Neural progenitor cell (in vitro differentiated cells): ENCODE measurements at regions not wholly inside any gene's neighbourhood (a gene's known extent, or its start where the extent isn't known, plus 50 kb on each side); places are given as distances from the start of the nearest gene placed in this dataset.

Experiments used
- DNase-seq: peaks from one replicate; pipeline ENCODE4 v3.0.0-alpha.2; 2016; ENCODE audit warnings: low spot score
- H2AFZ ChIP-seq: fragments of 200-600 bp; sonication (generic); replicated peaks from 2 replicates; pipeline ENCODE4 v1.6.1; 2016; ENCODE audit warnings: antibody characterized with exemption
- H3F3A ChIP-seq: fragments of 200-600 bp; sonication (generic); 2 replicates; pipeline ENCODE4 v1.6.1; 2016; ENCODE audit warnings: antibody characterized with exemption, low read depth
- H3K27ac ChIP-seq: fragments of 200-600 bp; sonication (generic); 2 replicates; pipeline ENCODE4 v1.5.1; 2016; ENCODE audit warnings: mild to moderate bottlenecking
- H3K27me3 ChIP-seq: fragments of 200-600 bp; sonication (generic); 2 replicates; pipeline ENCODE4 v1.6.1; 2016; ENCODE audit warnings: mild to moderate bottlenecking, moderate library complexity
- H3K36me3 ChIP-seq: fragments of 200-600 bp; sonication (generic); 2 replicates; pipeline ENCODE4 v1.5.1; 2016
- H3K4me1 ChIP-seq: fragments of 200-600 bp; sonication (generic); 2 replicates; pipeline ENCODE4 v1.6.1; 2016; ENCODE audit warnings: mixed run types
- H3K4me2 ChIP-seq: fragments of 200-600 bp; sonication (generic); 2 replicates; pipeline ENCODE4 v1.6.1; 2016
- H3K4me3 ChIP-seq: fragments of 200-600 bp; sonication (generic); 2 replicates; pipeline ENCODE4 v1.5.1; 2016
- H3K79me2 ChIP-seq: fragments of 200-600 bp; sonication (generic); 2 replicates; pipeline ENCODE4 v1.6.1; 2016; ENCODE audit warnings: low read depth
- H3K9ac ChIP-seq: fragments of 200-600 bp; sonication (generic); 2 replicates; pipeline ENCODE4 v1.6.1; 2016
- H3K9me3 ChIP-seq: fragments of 200-600 bp; sonication (generic); 2 replicates; pipeline ENCODE4 v1.5.1; 2016; ENCODE audit warnings: low read depth
- H4K20me1 ChIP-seq: fragments of 200-600 bp; sonication (generic); 2 replicates; pipeline ENCODE4 v1.6.1; 2016; ENCODE audit warnings: low read depth
- H3K27ac Mint-ChIP-seq: 3 replicates; pipeline ENCODE4 v1.8.0; 2021; ENCODE audit warnings: mixed read lengths
- H3K27me3 Mint-ChIP-seq: 2 replicates; pipeline ENCODE4 v1.8.0; 2022; ENCODE audit warnings: low read depth, mild to moderate bottlenecking, inconsistent platforms, moderate library complexity, mixed read lengths; ENCODE audit not compliant: insufficient read depth
- H3K36me3 Mint-ChIP-seq: 3 replicates; pipeline ENCODE4 v1.8.0; 2021; ENCODE audit warnings: mixed read lengths
- H3K4me1 Mint-ChIP-seq: 3 replicates; pipeline ENCODE4 v1.8.0; 2021; ENCODE audit warnings: mixed read lengths
- H3K4me3 Mint-ChIP-seq: 3 replicates; pipeline ENCODE4 v1.8.0; 2021; ENCODE audit warnings: mild to moderate bottlenecking, moderate library complexity, mixed read lengths
- H3K9me3 Mint-ChIP-seq: 3 replicates; pipeline ENCODE4 v1.8.0; 2020; ENCODE audit warnings: mixed read lengths
- CTCF ChIP-seq: fragments of 200-600 bp; sonication (generic); IDR thresholded peaks from 2 replicates; pipeline ENCODE4 v1.5.1; 2017; ENCODE audit warnings: antibody characterized with exemption, mild to moderate bottlenecking
- EZH2 ChIP-seq: fragments of 200-600 bp; sonication (generic); IDR thresholded peaks from 2 replicates; pipeline ENCODE4 v1.6.1; 2017; ENCODE audit warnings: antibody characterized with exemption, mild to moderate bottlenecking, moderate library complexity
- EZH2phosphoT487 ChIP-seq: fragments of 200-600 bp; sonication (generic); IDR thresholded peaks from 2 replicates; pipeline ENCODE4 v1.6.1; 2017; ENCODE audit warnings: antibody characterized with exemption

GRCh38 chr12:105740970-105741725 lies 397.6 kb downstream of the NUAK1 start:
- no peak for DNase-seq
- Mint-ChIP-seq H3K4me1 (peaks cover 21% of the 10 kb centered on the region), H3K9me3 (no peaks in the 10 kb centered on the region), H3K36me3 (no peaks in the 10 kb centered on the region), H3K4me3 (no peak overlapping the region), H3K27ac (no peak overlapping the region), H3K27me3 (peaks cover 13% of the 10 kb centered on the region)
- H3K4me1 ChIP-seq: peaks cover 38% of the 10 kb centered on the region
- H3K9me3 ChIP-seq: no peaks in the 10 kb centered on the region
- peaks cover 12% of the 10 kb centered on the region for H3F3A ChIP-seq
- H3K36me3 ChIP-seq: no peaks in the 10 kb centered on the region
- no peaks in the 10 kb centered on the region for H4K20me1 ChIP-seq
- H3K27ac ChIP-seq: no peak overlapping the region
- no peak overlapping the region for H3K9ac ChIP-seq
- H2AFZ ChIP-seq: no peak overlapping the region
- no peaks in the 10 kb centered on the region for H3K79me2 ChIP-seq
- no peak overlapping the region for H3K4me3 ChIP-seq
- no peak for TF ChIP-seq EZH2
- no peak for TF ChIP-seq CTCF
- no peak for TF ChIP-seq EZH2phosphoT487
- no peaks in the 10 kb centered on the region for H3K27me3 ChIP-seq
- peak overlapping the region; percentile 51 for H3K4me2 ChIP-seq

GRCh38 chr12:105741786-105742566 lies 396.8 kb downstream of the NUAK1 start:
- H3K27me3 Mint-ChIP-seq: peaks cover 18% of the 10 kb centered on the region
- H3K4me2 ChIP-seq: no peak overlapping the region

GRCh38 chr12:105742567-105742874 lies 396.2 kb downstream of the NUAK1 start:
- Mint-ChIP-seq H3K27ac (no peak overlapping the region), H3K4me3 (no peak overlapping the region), H3K4me1 (peaks cover 18% of the 10 kb centered on the region), H3K27me3 (peaks cover 15% of the 10 kb centered on the region), H3K36me3 (no peaks in the 10 kb centered on the region), H3K9me3 (peaks cover 2% of the 10 kb centered on the region)
- H3K36me3 ChIP-seq: no peaks in the 10 kb centered on the region
- H3K9ac ChIP-seq: no peak overlapping the region
- H3K4me3 ChIP-seq: no peak overlapping the region
- H3K4me2 ChIP-seq: no peak overlapping the region
- H3F3A ChIP-seq: peaks cover 12% of the 10 kb centered on the region
- H2AFZ ChIP-seq: no peak overlapping the region
- H3K9me3 ChIP-seq: no peaks in the 10 kb centered on the region
- TF ChIP-seq EZH2 (no peak), EZH2phosphoT487 (no peak), CTCF (no peak)
- peaks cover 29% of the 10 kb centered on the region for H3K4me1 ChIP-seq
- no peak overlapping the region for H3K27ac ChIP-seq
- H3K79me2 ChIP-seq: no peaks in the 10 kb centered on the region
- no peaks in the 10 kb centered on the region for H3K27me3 ChIP-seq
- H4K20me1 ChIP-seq: no peaks in the 10 kb centered on the region
- DNase-seq: no peak

More at GRCh38 chr12:105741786-105742566, 396.8 kb downstream of the NUAK1 start:
- Histone ChIP-seq H3F3A (peaks cover 12% of the 10 kb centered on the region), H2AFZ (no peak overlapping the region), H3K4me1 (peaks cover 30% of the 10 kb centered on the region), H3K4me3 (no peak overlapping the region), H3K27ac (no peak overlapping the region), H3K27me3 (no peaks in the 10 kb centered on the region), H4K20me1 (no peaks in the 10 kb centered on the region), H3K36me3 (no peaks in the 10 kb centered on the region), H3K9ac (no peak overlapping the region), H3K9me3 (no peaks in the 10 kb centered on the region), H3K79me2 (no peaks in the 10 kb centered on the region)
- peaks cover 18% of the 10 kb centered on the region for H3K4me1 Mint-ChIP-seq
- peak overlapping the region; percentile 90 for H3K27ac Mint-ChIP-seq
- no peaks in the 10 kb centered on the region for H3K36me3 Mint-ChIP-seq
- H3K9me3 Mint-ChIP-seq: peaks cover 2% of the 10 kb centered on the region
- no peak for DNase-seq
- no peak overlapping the region for H3K4me3 Mint-ChIP-seq
- TF ChIP-seq EZH2phosphoT487 (no peak), CTCF (no peak), EZH2 (no peak)
